ENCODE measurements at regions not wholly inside any gene's neighbourhood (a gene's known extent, or its start where the extent isn't known, plus 50 kb on each side); places are given as distances from the start of the nearest gene placed in this dataset.

GRCh38 chr6:168206186-168206585 lies 113.4 kb downstream of the DACT2 start:
- Histone ChIP-seq H3K27me3 (ENCODE audit: control insufficient read depth in 2 of 2, insufficient read depth in 2 of 2, low read length in 2 of 2) (no peaks in the 10 kb centered on the region), H3K36me3 (replicated peaks in 1 of 2; ENCODE audit: control insufficient read depth in 1 of 2, insufficient read depth in 2 of 2, low read length in 2 of 2) (no peaks in the 10 kb centered on the region), H3K4me2 (replicated peaks; ENCODE audit: extremely low read depth, low read length, poor library complexity, severe bottlenecking) (no peak overlapping the region), H3K4me3 (replicated peaks in 1 of 3; ENCODE audit: low read depth in 2 of 3, low read length in 3 of 3) (no peak overlapping the region), H3K9me3 (replicated peaks in 1 of 2; ENCODE audit: control insufficient read depth in 1 of 2, insufficient read depth in 1 of 2, low read length in 2 of 2) (peaks cover 5 to 28% of the 10 kb centered on the region in 2 donors), H3K9ac (ENCODE audit: insufficient read depth, low read length, poor library complexity, severe bottlenecking) (no peak overlapping the region), H3K79me2 (ENCODE audit: insufficient read depth, low read length) (no peaks in the 10 kb centered on the region), H3K27ac (ENCODE audit: low read depth in 1 of 2, low read length in 2 of 2) (no peak overlapping the region), H4K20me1 (ENCODE audit: insufficient read depth, low read length) (no peaks in the 10 kb centered on the region), H3K4me1 (ENCODE audit: control insufficient read depth in 1 of 2, insufficient read depth in 2 of 2, low read length in 2 of 2) (no peaks in the 10 kb centered on the region), H2AFZ (ENCODE audit: insufficient read depth, low read depth, low read length, poor library complexity, severe bottlenecking) (no peak overlapping the region)
- Mint-ChIP-seq H3K27ac (no peak overlapping the region), H3K4me1 (no peaks in the 10 kb centered on the region), H3K4me3 (no peak overlapping the region), H3K9me3 (peaks cover 5 to 22% (median 18%) of the 10 kb centered on the region in 7 donors), H3K36me3 (no peaks in the 10 kb centered on the region), H3K27me3 (ENCODE audit: low read depth in 3 of 3) (peaks cover 0 to 2% (median 0%) of the 10 kb centered on the region in 3 donors)
- TF ChIP-seq, protein P1, sequence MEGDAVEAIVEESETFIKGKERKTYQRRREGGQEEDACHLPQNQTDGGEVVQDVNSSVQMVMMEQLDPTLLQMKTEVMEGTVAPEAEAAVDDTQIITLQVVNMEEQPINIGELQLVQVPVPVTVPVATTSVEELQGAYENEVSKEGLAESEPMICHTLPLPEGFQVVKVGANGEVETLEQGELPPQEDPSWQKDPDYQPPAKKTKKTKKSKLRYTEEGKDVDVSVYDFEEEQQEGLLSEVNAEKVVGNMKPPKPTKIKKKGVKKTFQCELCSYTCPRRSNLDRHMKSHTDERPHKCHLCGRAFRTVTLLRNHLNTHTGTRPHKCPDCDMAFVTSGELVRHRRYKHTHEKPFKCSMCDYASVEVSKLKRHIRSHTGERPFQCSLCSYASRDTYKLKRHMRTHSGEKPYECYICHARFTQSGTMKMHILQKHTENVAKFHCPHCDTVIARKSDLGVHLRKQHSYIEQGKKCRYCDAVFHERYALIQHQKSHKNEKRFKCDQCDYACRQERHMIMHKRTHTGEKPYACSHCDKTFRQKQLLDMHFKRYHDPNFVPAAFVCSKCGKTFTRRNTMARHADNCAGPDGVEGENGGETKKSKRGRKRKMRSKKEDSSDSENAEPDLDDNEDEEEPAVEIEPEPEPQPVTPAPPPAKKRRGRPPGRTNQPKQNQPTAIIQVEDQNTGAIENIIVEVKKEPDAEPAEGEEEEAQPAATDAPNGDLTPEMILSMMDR (IDR thresholded peaks at IDR 0.05): no peak
- 81% methylated on average over 8 of the region's 8 CpGs for WGBS (ENCODE audit: insufficient coverage)
- no peak for DNase-seq
- intact Hi-C loops (cut with micrococcal nuclease): no loop called here

- H3K27ac ChIP-seq (ENCODE audit: low read depth in 1 of 2, low read length in 2 of 2): no peak overlapping the region
- H4K20me1 ChIP-seq (ENCODE audit: insufficient read depth, low read length): no peaks in the 10 kb centered on the region
- H3K27me3 Mint-ChIP-seq (ENCODE audit: low read depth in 3 of 3): peaks cover under 1 to 8% (median 5%) of the 10 kb centered on the region in 3 donors
- H3K9me3 Mint-ChIP-seq: peaks cover 5 to 20% (median 13%) of the 10 kb centered on the region in 7 donors
- H3K9me3 ChIP-seq (replicated peaks in 1 of 2; ENCODE audit: control insufficient read depth in 1 of 2, insufficient read depth in 1 of 2, low read length in 2 of 2): peaks cover 5 to 24% of the 10 kb centered on the region in 2 donors
- no peaks in the 10 kb centered on the region for H3K4me1 Mint-ChIP-seq
- TF ChIP-seq, protein P1 (IDR thresholded peaks at IDR 0.05): no peak
- no peak overlapping the region for H3K4me3 ChIP-seq (replicated peaks in 1 of 3; ENCODE audit: low read depth in 2 of 3, low read length in 3 of 3)
- WGBS (ENCODE audit: insufficient coverage): 77% methylated on average over 4 of the region's 5 CpGs
- DNase-seq: no peak
- intact Hi-C loops (cut with micrococcal nuclease): no loop called here
- no peak overlapping the region for H2AFZ ChIP-seq (ENCODE audit: insufficient read depth, low read depth, low read length, poor library complexity, severe bottlenecking)
- no peaks in the 10 kb centered on the region for H3K4me1 ChIP-seq (ENCODE audit: control insufficient read depth in 1 of 2, insufficient read depth in 2 of 2, low read length in 2 of 2)
- H3K79me2 ChIP-seq (ENCODE audit: insufficient read depth, low read length): no peaks in the 10 kb centered on the region
- no peak overlapping the region for H3K9ac ChIP-seq (ENCODE audit: insufficient read depth, low read length, poor library complexity, severe bottlenecking)
- no peak overlapping the region for H3K27ac Mint-ChIP-seq
- no peaks in the 10 kb centered on the region for H3K36me3 Mint-ChIP-seq
- no peak overlapping the region for H3K4me2 ChIP-seq (replicated peaks; ENCODE audit: extremely low read depth, low read length, poor library complexity, severe bottlenecking)
- no peaks in the 10 kb centered on the region for H3K36me3 ChIP-seq (replicated peaks in 1 of 2; ENCODE audit: control insufficient read depth in 1 of 2, insufficient read depth in 2 of 2, low read length in 2 of 2)
- H3K27me3 ChIP-seq (ENCODE audit: control insufficient read depth in 2 of 2, insufficient read depth in 2 of 2, low read length in 2 of 2): no peaks in the 10 kb centered on the region
- no peak overlapping the region for H3K4me3 Mint-ChIP-seq
Measured at GRCh38 chr6:168201799-168202198, 117.8 kb downstream of the DACT2 start.

Measured in CD14-positive monocyte (primary cell).